Heart right ventricle (tissue), 16 donors: ENCODE measurements at regions not wholly inside any gene's neighbourhood (a gene's known extent, or its start where the extent isn't known, plus 50 kb on each side); places are given as distances from the start of the nearest gene placed in this dataset.

Source experiments
- ATAC-seq, 8 donors: fragments of 200-7000 bp; cut with Tn5 transposase; one replicate each; pipeline ENCODE4 v1.9.1; 2020; ENCODE audit warnings: mild to moderate bottlenecking in 8 of 8, moderate library complexity in 8 of 8, moderate number of reproducible peaks in 1 of 8
- DNase-seq, 2 donors: peaks; one replicate each; pipeline ENCODE4 v3.0.0-alpha.2; 2020
- H3K27ac ChIP-seq, 10 donors: fragments of 200-600 bp; sonication (generic) in 2 of 10; one replicate each; pipeline versions ENCODE4 v1.5.0 to v1.8.0; 2020 to 2022; ENCODE audit warnings: mild to moderate bottlenecking in 3 of 10
- H3K27me3 ChIP-seq, 7 donors: fragments of 200-600 bp; one replicate each; pipeline ENCODE4 v1.8.0; 2021 to 2022; ENCODE audit warnings: mild to moderate bottlenecking in 2 of 7
- H3K36me3 ChIP-seq, 9 donors: fragments of 200-600 bp; sonication (generic) in 1 of 9; one replicate each; pipeline versions ENCODE4 v1.5.0 to v1.8.0; 2020 to 2022; ENCODE audit warnings: mild to moderate bottlenecking in 2 of 9
- H3K4me1 ChIP-seq, 9 donors: fragments of 200-600 bp; sonication (generic) in 1 of 9; one replicate each; pipeline versions ENCODE4 v1.5.0 to v1.8.0; 2020 to 2022; ENCODE audit warnings: mild to moderate bottlenecking in 4 of 9
- H3K4me3 ChIP-seq, 10 donors: fragments of 200-600 bp; sonication (generic) in 2 of 10; one replicate each; pipeline versions ENCODE4 v1.5.0 to v1.8.0; 2020 to 2022; ENCODE audit warnings: mild to moderate bottlenecking in 7 of 10, moderate library complexity in 2 of 10
- H3K9me3 ChIP-seq, 11 donors: fragments of 200-600 bp in 10 of 11; sonication (generic) in 2 of 11; one replicate each; pipeline versions ENCODE4 v1.5.0 to v1.8.0; 2013 to 2022; ENCODE audit warnings: mild to moderate bottlenecking in 2 of 11, control low read depth in 1 of 11, moderate library complexity in 1 of 11
- CTCF ChIP-seq, 9 donors: fragments of 200-600 bp; sonication (generic) in 2 of 9; IDR thresholded peaks; one replicate each; pipeline versions ENCODE4 v1.5.0 to v1.8.0; 2021 to 2022; ENCODE audit warnings: antibody characterized with exemption in 9 of 9, mild to moderate bottlenecking in 5 of 9, moderate library complexity in 1 of 9
- WGBS, 2 donors: extraction: QIAGEN DNeasy Blood & Tissue Kit; methylation state at CpG; one replicate each; pipeline ENCODE4 v1.1.7; 2013; ENCODE audit warnings: inconsistent platforms in 1 of 2; 5-methylcytosine and 5-hydroxymethylcytosine counted together
- intact Hi-C, 10 donors: fragments of 100-400 bp; cut with DNase I; formaldehyde crosslinking; loops; one replicate each; pipeline versions ENCODE4 v1.11.1 to v1.14.2; 2022
- donor health status: Arrhythmogenic right ventricular cardiomyopathy.
- donor health status: ischemic (EF 13 %, LVEDD 7.1; RV severe dilation, severe dysfunction).
- donor health status: healthy with polysubstance abuse.
- donor health status: DM: no; HTN: yes; CAD: no.
- donor health status: DM: no; HTN: no; CAD: no.
- donor health status: ischemic (EF 25% LVEDD 6.9; RV normal size, moderate dysfunction).
- donor health status: ischemic (EF 25% LVEDD 5.7; RV mildly dilated, moderate dysfunction).
- donor health status: healthy.
- donor health status: DM: yes; HTN: yes; CAD: no.
- donor health status: Ischemic cardiomyopathy.
- donor health status: ischemic (EF 35%, LVEDD 5.7; RV mildly dilated, moderate dysfunction).
- donor health status: nonischemic (EF 11% LVEDD 7.7; RV severe dilation, severe dysfunction).
- donor health status: DM: yes; HTN: yes; CAD: no.
- donor health status: PGD.
- donor health status: ischemic (EF 29% LVEDD 5.4; RV normal size, mild dysfunction).
- donor health status: nonischemic (EF 23%, LVEDD 6.1; RV moderate dilation, normal function).

- H3K4me3 ChIP-seq = no peak overlapping the region
- no peak overlapping the region for H3K27ac ChIP-seq
- peaks cover 0 to 25% (median 7%) of the 10 kb centered on the region in 11 donors for H3K9me3 ChIP-seq
- no peaks in the 10 kb centered on the region for H3K27me3 ChIP-seq
- intact Hi-C loops = no loop called here
- H3K36me3 ChIP-seq = no peaks in the 10 kb centered on the region
- ATAC-seq (no peak), DNase-seq (no peak)
- TF ChIP-seq CTCF (IDR thresholded peaks at IDR 0.05) = no peak
- H3K4me1 ChIP-seq = no peaks in the 10 kb centered on the region
These were observed 126.7 kb downstream of the CYLD start for GRCh38 chr16:50868577-50868976.

GRCh38 chr16:50866806-50867205 lies 124.9 kb downstream of the CYLD start:
- intact Hi-C loops = no loop called here
- H3K27me3 ChIP-seq = no peaks in the 10 kb centered on the region
- H3K27ac ChIP-seq = no peak overlapping the region
- WGBS, 2 donors = 90 to 92% methylated on average over 2 of the region's 2 CpGs
- H3K9me3 ChIP-seq = peaks cover 0 to 15% (median 0%) of the 10 kb centered on the region in 11 donors
- H3K4me3 ChIP-seq = no peak overlapping the region
- no peak for TF ChIP-seq CTCF (IDR thresholded peaks at IDR 0.05)
- DNase-seq (no peak), ATAC-seq (no peak)
- H3K4me1 ChIP-seq = no peaks in the 10 kb centered on the region
- no peaks in the 10 kb centered on the region for H3K36me3 ChIP-seq

- Histone ChIP-seq H3K36me3 (no peaks in the 10 kb centered on the region), H3K9me3 (peaks cover 0 to 15% (median 0%) of the 10 kb centered on the region in 11 donors), H3K4me3 (no peak overlapping the region), H3K4me1 (no peaks in the 10 kb centered on the region), H3K27me3 (no peaks in the 10 kb centered on the region), H3K27ac (no peak overlapping the region)
- DNase-seq (no peak), ATAC-seq (no peak)
- TF ChIP-seq CTCF (IDR thresholded peaks at IDR 0.05) = no peak
- WGBS, 2 donors = 83 to 89% methylated on average over 5 of the region's 5 CpGs
- intact Hi-C loops = no loop called here
These were observed 122.5 kb downstream of the CYLD start for GRCh38 chr16:50864386-50864785.

GRCh38 chr16:50863644-50864144 lies 121.8 kb downstream of the CYLD start:
- Histone ChIP-seq H3K4me1 (no peaks in the 10 kb centered on the region), H3K27me3 (no peaks in the 10 kb centered on the region), H3K4me3 (no peak overlapping the region), H3K27ac (no peak overlapping the region), H3K9me3 (peaks cover 0 to 14% (median 0%) of the 10 kb centered on the region in 11 donors), H3K36me3 (no peaks in the 10 kb centered on the region)
- DNase-seq (no peak), ATAC-seq (no peak)
- WGBS, 2 donors = 84 to 85% methylated on average over 8 of the region's 8 CpGs
- intact Hi-C loops = no loop called here
- TF ChIP-seq CTCF (IDR thresholded peaks at IDR 0.05) = no peak
